Spleen (tissue), 11 donors: ENCODE measurements at regions not wholly inside any gene's neighbourhood (a gene's known extent, or its start where the extent isn't known, plus 50 kb on each side); places are given as distances from the start of the nearest gene placed in this dataset.
"Not testable (repeated sequence)": the region's sequence is repeated elsewhere in the genome, so short reads cannot be mapped to it uniquely, and the experiment has no call there.

Source experiments
- DNase-seq: peaks from one replicate; pipeline ENCODE4 v3.0.0-alpha.2; 2020
- H3K27ac ChIP-seq, 8 donors: fragments of 200-600 bp; sonication (generic) in 7 of 8; 1 replicate in 4 of 8; 2 replicates in 4 of 8; pipeline versions ENCODE4 v1.5.0 to v1.8.0; 2016 to 2021; ENCODE audit warnings: inconsistent platforms in 4 of 8, mild to moderate bottlenecking in 4 of 8, moderate library complexity in 1 of 8
- H3K27me3 ChIP-seq, 7 donors: fragments of 200-600 bp; sonication (generic) in 6 of 7; replicated peaks in 1 of 7; 1 replicate in 4 of 7; 2 replicates in 3 of 7; pipeline versions ENCODE4 v1.5.0 to v1.8.0; 2016 to 2021; ENCODE audit warnings: inconsistent platforms in 3 of 7, mild to moderate bottlenecking in 1 of 7
- H3K36me3 ChIP-seq, 6 donors: fragments of 200-600 bp; sonication (generic) in 5 of 6; 1 replicate in 4 of 6; 2 replicates in 2 of 6; pipeline versions ENCODE4 v1.5.0 to v1.8.0; 2016 to 2021; ENCODE audit warnings: inconsistent platforms in 2 of 6
- H3K4me1 ChIP-seq, 6 donors: fragments of 200-600 bp; sonication (generic) in 5 of 6; 1 replicate in 3 of 6; 2 replicates in 3 of 6; pipeline versions ENCODE4 v1.5.0 to v1.8.0; 2016 to 2021; ENCODE audit warnings: inconsistent platforms in 3 of 6
- H3K4me3 ChIP-seq, 8 donors: fragments of 200-600 bp; sonication (generic) in 7 of 8; 1 replicate in 4 of 8; 2 replicates in 4 of 8; pipeline versions ENCODE4 v1.5.0 to v1.8.0; 2016 to 2021; ENCODE audit warnings: inconsistent platforms in 4 of 8, mild to moderate bottlenecking in 4 of 8, moderate library complexity in 2 of 8
- H3K9me3 ChIP-seq, 8 donors: fragments of 200-600 bp; sonication (generic) in 7 of 8; 1 replicate in 4 of 8; 2 replicates in 4 of 8; pipeline versions ENCODE4 v1.5.0 to v1.8.0; 2016 to 2021; ENCODE audit warnings: inconsistent platforms in 4 of 8
- POLR2A ChIP-seq, 3 donors: fragments of 450-650 bp; IDR thresholded peaks; one replicate each; pipeline ENCODE4 v1.5.1; 2017; ENCODE audit warnings: antibody characterized with exemption in 3 of 3, mild to moderate bottlenecking in 1 of 3
- POLR2AphosphoS5 ChIP-seq, 3 donors: sonication (generic); formaldehyde crosslinking; IDR thresholded peaks; one replicate each; pipeline ENCODE4 v1.5.1; 2017; ENCODE audit warnings: antibody characterized with exemption in 3 of 3
- WGBS, 5 donors: extraction: QIAGEN DNeasy Blood & Tissue Kit in 3 of 5; methylation state at CpG; one replicate each; pipeline versions ENCODE4 v1.1.5 to v1.1.7; 2013 to 2018; 5-methylcytosine and 5-hydroxymethylcytosine counted together
- intact Hi-C: fragments of 100-400 bp; cut with DNase I; formaldehyde crosslinking; loops from one replicate; pipeline ENCODE4 v1.15.0; 2023; ENCODE audit warnings: low total_unique reads
- TF ChIP-seq, protein P1 (sequence below), 11 experiments: fragments of 200-600 bp in 7 of 11; fragments of 450-650 bp in 4 of 11; sonication (generic) in 4 of 11; IDR thresholded peaks in 8 of 11; conservative IDR thresholded peaks in 3 of 11; 1 replicate in 7 of 11; 2 replicates in 4 of 11; pipeline versions ENCODE4 v1.4.0 to v1.8.0; 2016 to 2021; ENCODE audit warnings: antibody characterized with exemption in 11 of 11, inconsistent platforms in 4 of 11, mild to moderate bottlenecking in 1 of 11
- donor health status: healthy with polysubstance abuse.
- donor health status: DM: no; HTN: no; CAD: no; lungs with moderate emphysema.
- donor health status: DM: no; HTN: no; CAD: no.
- donor health status: Bipolar disorder and iron deficiency.
- donor health status: healthy.
- donor health status: DM: no; HTN: no; CAD: no.
- donor health status: DM: yes; HTN: yes; CAD: no.

- intact Hi-C loops, result no loop called here
- DNase-seq, result no peak
- TF ChIP-seq POLR2A (IDR thresholded peaks at IDR 0.05), result no peak
- no peak for TF ChIP-seq POLR2AphosphoS5 (IDR thresholded peaks at IDR 0.05)
- Histone ChIP-seq H3K36me3 (no peaks in the 10 kb centered on the region), H3K4me1 (no peaks in the 10 kb centered on the region), H3K4me3 (no peak overlapping the region), H3K27me3 (no peaks in the 10 kb centered on the region), H3K9me3 (peaks cover 0 to 17% (median 11%) of the 10 kb centered on the region in 8 donors), H3K27ac (no peak overlapping the region)
- WGBS, 5 donors, result 85 to 93% (median 87%) methylated on average over 5 of the region's 5 CpGs
Observed at GRCh38 chr6:121730616-121731015, 295.2 kb downstream of the GJA1 start.

- no peak overlapping the region for H3K4me3 ChIP-seq
- no peak overlapping the region for H3K27ac ChIP-seq
- no peaks in the 10 kb centered on the region for H3K4me1 ChIP-seq
- H3K9me3 ChIP-seq, result peaks cover 0 to 17% (median 11%) of the 10 kb centered on the region in 8 donors
- no peak for DNase-seq
- no peaks in the 10 kb centered on the region for H3K36me3 ChIP-seq
- intact Hi-C loops, result no loop called here
- TF ChIP-seq POLR2AphosphoS5 (IDR thresholded peaks at IDR 0.05) (no peak), POLR2A (IDR thresholded peaks at IDR 0.05) (no peak)
- TF ChIP-seq, protein P1, sequence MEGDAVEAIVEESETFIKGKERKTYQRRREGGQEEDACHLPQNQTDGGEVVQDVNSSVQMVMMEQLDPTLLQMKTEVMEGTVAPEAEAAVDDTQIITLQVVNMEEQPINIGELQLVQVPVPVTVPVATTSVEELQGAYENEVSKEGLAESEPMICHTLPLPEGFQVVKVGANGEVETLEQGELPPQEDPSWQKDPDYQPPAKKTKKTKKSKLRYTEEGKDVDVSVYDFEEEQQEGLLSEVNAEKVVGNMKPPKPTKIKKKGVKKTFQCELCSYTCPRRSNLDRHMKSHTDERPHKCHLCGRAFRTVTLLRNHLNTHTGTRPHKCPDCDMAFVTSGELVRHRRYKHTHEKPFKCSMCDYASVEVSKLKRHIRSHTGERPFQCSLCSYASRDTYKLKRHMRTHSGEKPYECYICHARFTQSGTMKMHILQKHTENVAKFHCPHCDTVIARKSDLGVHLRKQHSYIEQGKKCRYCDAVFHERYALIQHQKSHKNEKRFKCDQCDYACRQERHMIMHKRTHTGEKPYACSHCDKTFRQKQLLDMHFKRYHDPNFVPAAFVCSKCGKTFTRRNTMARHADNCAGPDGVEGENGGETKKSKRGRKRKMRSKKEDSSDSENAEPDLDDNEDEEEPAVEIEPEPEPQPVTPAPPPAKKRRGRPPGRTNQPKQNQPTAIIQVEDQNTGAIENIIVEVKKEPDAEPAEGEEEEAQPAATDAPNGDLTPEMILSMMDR (IDR thresholded peaks at IDR 0.05 in 8 of 11, conservative IDR thresholded peaks at IDR 0.05 in 3 of 11), result no peak
- H3K27me3 ChIP-seq, result no peaks in the 10 kb centered on the region
- WGBS, 5 donors, result 75 to 91% (median 90%) methylated on average over 1 of the region's 1 CpG
Observed at GRCh38 chr6:121731381-121731780, 295.9 kb downstream of the GJA1 start.

DNA sequence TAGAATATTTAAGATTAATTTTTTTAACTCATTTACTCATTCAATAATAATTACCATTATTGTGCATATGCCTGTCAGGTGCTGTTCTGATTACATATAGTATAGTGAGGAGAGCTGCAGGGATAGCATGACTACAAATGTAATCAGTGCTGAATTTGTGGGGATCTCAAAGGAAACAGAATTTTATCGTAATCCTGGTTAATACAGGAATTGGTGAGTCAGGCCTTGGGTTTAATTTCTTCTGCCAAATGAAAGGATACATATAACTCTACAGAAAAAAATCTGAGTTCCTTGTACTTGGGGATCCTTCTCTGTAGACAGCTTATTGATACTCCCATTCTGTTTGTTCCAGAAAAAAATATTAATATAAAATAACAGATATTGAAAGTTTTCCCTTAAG is 297.2 kb downstream of the GJA1 start:
- H3K4me3 ChIP-seq, result no peak overlapping the region
- H3K9me3 ChIP-seq, result peaks cover 0 to 17% (median 11%) of the 10 kb centered on the region in 8 donors
- 33 to 83% (median 75%) methylated on average over 1 of the region's 1 CpG for WGBS, 5 donors
- no peaks in the 10 kb centered on the region for H3K27me3 ChIP-seq
- H3K36me3 ChIP-seq, result no peaks in the 10 kb centered on the region
- intact Hi-C loops, result no loop called here
- no peaks in the 10 kb centered on the region for H3K4me1 ChIP-seq
- DNase-seq, result no peak
- TF ChIP-seq POLR2A (IDR thresholded peaks at IDR 0.05) (no peak), POLR2AphosphoS5 (IDR thresholded peaks at IDR 0.05) (no peak)
- TF ChIP-seq, protein P1 (IDR thresholded peaks at IDR 0.05 in 8 of 11, conservative IDR thresholded peaks at IDR 0.05 in 3 of 11), result no peak
- H3K27ac ChIP-seq, result no peak overlapping the region

DNA sequence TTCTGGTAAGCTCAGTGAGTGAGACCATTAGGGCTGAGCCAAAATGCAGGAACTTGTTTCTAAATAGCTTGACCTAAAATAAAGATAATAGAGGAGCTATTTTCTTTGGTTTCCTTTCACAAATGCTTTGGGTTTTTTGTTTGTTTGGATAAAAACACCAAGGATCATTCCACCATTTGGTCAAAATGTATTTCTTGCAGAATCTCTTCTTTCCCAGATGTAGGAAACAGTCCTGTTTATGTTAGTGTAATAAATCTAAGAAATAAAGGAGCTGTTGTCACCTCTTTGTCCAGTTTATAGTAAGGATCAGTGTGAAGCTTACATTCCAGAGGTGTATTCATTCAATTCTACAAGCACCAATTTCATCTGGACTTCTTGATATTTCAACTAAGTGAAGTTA is 297.8 kb downstream of the GJA1 start:
- Histone ChIP-seq H3K9me3 (peaks cover 0 to 17% (median 11%) of the 10 kb centered on the region in 8 donors), H3K4me3 (no peak overlapping the region), H3K27me3 (no peaks in the 10 kb centered on the region), H3K4me1 (no peaks in the 10 kb centered on the region), H3K27ac (no peak overlapping the region), H3K36me3 (no peaks in the 10 kb centered on the region)
- no peak for DNase-seq
- TF ChIP-seq POLR2A (IDR thresholded peaks at IDR 0.05), result no peak
- TF ChIP-seq, protein P1 (IDR thresholded peaks at IDR 0.05 in 8 of 11, conservative IDR thresholded peaks at IDR 0.05 in 3 of 11), result no peak
- TF ChIP-seq POLR2AphosphoS5 (IDR thresholded peaks at IDR 0.05), result no peak
- intact Hi-C loops, result no loop called here

- DNase-seq, H3K4me1 ChIP-seq, H3K27ac ChIP-seq, intact Hi-C loops, H3K9me3 ChIP-seq, H3K27me3 ChIP-seq, H3K4me3 ChIP-seq, H3K36me3 ChIP-seq: not testable (repeated sequence)
- WGBS, 5 donors, result 85 to 94% (median 88%) methylated on average over 6 of the region's 6 CpGs
Observed at GRCh38 chr6:121740188-121740587, 304.7 kb downstream of the GJA1 start.
